HS-5 (cell line): ENCODE measurements at regions not wholly inside any gene's neighbourhood (a gene's known extent, or its start where the extent isn't known, plus 50 kb on each side); places are given as distances from the start of the nearest gene placed in this dataset.
A peak's percentile ranks its signal among the peaks of the same experiment; 100 is the strongest.
"Not testable (repeated sequence)": the region's sequence is repeated elsewhere in the genome, so short reads cannot be mapped to it uniquely, and the experiment has no call there.

ENCODE experiments used
- DNase-seq: peaks from one replicate; pipeline ENCODE4 v3.0.0-alpha.2; 2012; ENCODE audit warnings: low read depth

DNA sequence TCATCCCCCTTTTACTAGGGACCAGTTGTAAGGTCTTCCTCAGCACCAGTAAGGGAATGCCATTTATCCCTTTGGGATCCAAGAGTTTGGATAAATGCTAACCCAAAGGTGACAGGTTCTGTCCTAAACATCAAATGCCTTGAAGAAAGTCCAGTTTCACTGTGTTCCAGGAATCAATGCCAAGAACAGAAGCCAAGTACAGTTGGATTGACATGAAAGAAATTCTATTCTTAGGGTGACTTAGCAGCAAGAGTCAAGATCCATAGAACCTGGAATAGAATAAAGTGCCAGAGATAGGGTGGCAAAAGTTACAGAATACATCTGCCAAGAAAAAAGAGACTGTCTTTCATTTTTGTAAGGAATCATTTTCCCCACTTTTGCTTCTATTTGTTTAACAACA is 94.9 kb upstream of the ADAMTS5 start:
- DNase-seq, result no peak

DNA sequence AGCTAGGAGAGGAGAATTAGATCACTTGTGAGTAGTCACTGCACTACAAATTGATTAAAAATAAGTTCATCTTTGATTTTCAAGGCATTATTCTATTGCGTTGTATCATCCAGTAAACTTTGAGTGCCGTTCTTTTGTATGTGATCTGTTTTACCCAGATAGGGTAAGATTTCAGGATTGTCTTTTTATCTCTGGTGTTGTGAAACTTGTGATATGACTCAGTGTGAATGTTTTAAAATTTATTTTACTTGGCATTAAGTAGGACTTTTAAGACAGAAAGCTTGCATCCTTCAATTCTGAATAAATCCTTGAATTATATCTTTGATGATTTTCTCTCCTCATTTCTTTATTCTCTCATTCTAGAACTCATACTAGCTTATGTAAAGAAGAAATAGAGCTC is 93.3 kb upstream of the ADAMTS5 start:
- no peak for DNase-seq

DNA sequence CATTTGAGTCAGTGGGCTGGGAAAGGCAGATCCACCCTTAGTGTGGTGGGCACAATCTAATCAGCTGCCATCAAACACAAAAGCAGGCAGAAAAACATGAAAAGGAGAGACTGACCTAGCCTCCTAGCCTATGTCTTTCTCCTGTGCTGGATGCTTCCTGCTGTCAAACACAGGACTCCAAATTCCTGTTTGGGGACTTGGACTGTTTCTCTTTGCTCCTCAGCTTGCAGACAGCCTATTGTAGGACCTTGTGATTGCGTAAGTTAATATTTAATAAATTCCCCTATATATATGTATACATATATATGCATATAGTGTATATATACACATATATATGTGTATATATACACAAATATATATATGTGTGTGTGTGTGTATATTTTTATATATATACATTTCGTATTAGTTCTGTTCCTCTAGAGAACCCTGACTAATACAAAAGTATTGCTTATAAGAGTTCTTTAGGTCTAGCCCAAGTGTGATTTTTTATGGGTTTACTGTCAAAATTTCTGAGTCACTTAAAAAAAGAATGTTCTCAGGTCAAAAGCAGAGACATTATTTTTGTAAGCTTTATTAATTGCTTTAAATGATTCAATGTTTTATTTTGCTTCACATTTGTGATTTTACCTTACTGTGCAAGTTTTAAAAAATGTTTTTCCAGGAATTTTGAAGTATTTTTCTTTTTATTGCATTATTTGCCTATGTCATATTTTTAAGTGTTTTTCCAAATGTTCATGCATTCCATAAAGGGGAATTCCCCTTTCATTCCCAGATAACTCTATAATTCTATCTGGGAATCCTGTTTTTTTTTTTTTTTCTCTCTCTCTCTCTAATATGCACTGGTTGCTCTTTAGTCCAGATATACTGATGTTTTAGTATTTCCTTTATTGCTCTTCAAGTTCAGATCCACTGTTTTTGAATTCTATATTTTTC is 92.1 kb upstream of the ADAMTS5 start:
- DNase-seq, result no peak

DNA sequence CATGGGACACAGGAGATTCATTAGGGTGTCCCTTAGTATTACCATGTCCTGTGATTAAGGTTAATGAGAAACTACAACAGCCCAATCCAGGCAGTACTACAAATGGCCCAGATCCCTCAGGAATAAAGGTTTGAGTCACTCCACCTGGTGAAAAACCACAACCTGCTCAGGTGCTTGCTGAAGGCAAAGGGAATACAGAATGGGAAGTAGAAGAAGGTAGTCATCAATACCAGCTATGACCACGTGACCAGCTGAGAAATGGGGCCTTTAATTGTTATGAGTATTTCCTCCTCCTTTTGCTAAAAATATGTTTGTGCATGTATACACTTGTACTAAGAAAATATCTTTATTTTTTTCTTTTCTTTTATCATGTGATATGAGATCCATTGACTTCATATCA is 91.1 kb upstream of the ADAMTS5 start:
- no peak for DNase-seq

GRCh38 chr21:27047658-27048314 is 80.9 kb upstream of the ADAMTS5 start:
- DNase-seq, result peak; percentile 42

- DNase-seq, result no peak
Observed at GRCh38 chr21:27047283-27047657, 80.4 kb upstream of the ADAMTS5 start.

DNA sequence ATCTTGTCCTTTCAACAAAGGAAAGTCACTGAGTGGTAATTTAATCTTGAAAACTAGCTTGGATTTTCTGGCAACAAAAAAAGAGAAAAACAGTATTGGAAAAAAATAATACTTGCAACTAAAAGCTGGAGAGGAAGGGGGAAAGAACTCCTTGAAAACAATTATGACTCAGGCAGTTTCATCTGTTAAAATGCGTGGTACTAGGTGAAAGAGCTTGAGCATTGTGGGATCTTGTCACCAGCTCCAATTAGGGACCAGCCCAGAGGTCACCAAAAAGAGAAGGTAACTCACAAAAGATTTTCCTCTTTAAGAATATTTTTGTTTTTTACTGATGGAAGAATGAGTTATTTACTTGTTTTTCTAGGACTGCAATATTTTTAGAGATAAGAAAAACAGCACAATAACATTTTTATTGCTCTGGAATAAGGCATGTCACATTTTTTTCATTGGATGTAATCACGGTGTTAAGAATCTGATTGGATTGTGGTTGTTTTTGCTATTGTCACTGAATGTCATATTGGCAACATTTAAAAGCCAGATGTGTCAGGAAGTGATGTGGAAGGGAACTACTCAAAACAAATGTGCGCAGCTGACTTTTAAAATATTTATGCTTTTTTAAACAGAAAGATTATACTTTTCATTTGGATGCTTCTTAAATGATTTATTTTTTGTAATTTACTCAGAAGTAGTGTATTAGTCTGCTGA is 78.5 kb upstream of the ADAMTS5 start:
- no peak for DNase-seq

GRCh38 chr21:27043377-27043776 is 76.5 kb upstream of the ADAMTS5 start:
- DNase-seq, result no peak

- DNase-seq, result no peak
Observed at GRCh38 chr21:27040738-27041469, 74.0 kb upstream of the ADAMTS5 start.

DNA sequence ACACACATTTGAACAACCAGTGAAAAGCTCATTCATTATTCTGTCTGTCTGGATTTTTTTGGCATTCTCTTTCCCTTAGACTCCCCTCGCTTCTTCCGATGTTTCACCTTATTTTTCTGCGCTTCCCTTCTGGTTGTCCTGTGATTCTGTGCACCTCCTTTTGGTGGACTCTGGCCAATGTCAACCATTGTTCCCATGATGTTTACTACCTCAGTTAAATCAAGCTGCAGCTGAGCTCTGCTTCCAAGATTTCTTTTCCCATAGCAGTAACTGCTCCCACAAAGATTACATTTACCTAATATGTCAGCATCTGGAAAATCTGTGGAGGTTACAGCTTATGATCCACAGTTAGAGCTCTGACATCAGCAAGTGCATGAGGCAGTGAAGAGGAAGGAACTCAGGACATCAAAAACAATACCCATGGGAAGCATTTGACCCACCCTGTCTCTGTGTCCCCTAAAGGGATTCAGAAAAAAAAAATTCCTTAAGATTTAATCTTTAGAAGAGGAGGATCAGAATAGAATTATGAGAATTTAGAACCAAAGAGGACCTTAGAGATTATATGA is 69.9 kb upstream of the ADAMTS5 start:
- DNase-seq, result no peak

- DNase-seq, result no peak
Observed at GRCh38 chr21:27035791-27036190, 68.9 kb upstream of the ADAMTS5 start.

GRCh38 chr21:27034796-27035195 is 67.9 kb upstream of the ADAMTS5 start:
- no peak for DNase-seq

DNA sequence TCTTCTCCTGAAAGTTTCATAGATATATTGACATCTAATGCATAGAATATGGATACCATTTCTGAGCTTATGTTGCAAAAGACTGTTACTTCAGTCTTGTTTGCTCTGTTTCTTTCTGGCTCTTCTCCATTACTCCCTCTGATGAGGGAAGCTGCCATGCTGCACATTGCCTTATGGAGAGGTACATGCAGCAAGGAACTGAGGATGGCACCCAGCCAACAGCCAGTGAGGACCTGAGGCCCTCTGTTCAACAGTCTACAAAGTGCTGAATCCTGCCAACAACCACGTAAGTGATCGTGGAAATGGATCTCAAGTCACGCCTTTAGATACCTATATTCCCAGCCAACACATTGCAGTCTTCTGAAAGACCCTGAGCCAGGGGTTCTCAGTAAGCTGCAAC is 66.6 kb upstream of the ADAMTS5 start:
- DNase-seq, result no peak

DNA sequence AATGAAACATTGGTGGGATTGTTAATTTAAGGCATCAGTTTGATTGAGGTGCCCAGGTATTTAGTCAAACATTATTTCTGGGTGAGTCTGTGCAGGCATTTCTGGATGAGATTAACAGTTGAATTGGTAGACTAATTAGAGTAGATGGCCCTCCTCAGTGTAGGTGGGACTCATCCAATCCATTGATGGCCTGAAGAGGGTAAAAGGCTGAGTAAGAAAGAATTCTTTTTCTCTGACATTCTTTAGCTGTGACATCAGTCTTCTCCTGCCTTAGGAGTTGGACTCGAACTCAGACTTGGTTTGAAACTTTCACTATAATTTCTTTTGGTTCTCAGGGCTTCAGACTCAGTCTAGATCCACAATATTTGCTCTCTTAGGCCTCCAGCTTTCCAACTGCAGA is 59.6 kb upstream of the ADAMTS5 start:
- no peak for DNase-seq

GRCh38 chr21:27025708-27026107 is 58.8 kb upstream of the ADAMTS5 start:
- DNase-seq, result not testable (repeated sequence)

- no peak for DNase-seq
Observed at GRCh38 chr21:27024971-27025370, 58.1 kb upstream of the ADAMTS5 start.

DNA sequence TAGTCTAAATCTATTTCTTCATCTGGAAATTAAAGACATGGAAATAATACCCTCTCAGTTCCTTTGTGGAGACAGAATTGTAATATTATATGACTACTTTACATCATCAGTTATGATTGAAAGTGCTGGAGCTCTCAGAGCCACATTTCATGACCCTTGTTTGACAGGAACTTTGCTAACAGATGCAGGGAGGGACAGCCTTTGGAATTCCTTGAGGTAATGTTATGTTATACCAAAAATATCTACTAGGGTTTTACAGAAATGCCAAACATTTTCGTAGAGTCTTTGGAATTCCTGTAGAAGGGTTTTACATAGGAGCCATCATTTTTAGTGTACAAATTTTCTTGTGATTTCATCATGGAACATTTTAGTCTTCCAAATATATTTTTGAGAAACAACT is 57.4 kb upstream of the ADAMTS5 start:
- DNase-seq, result no peak

- DNase-seq, result no peak
Observed at GRCh38 chr21:27023186-27023585, 56.3 kb upstream of the ADAMTS5 start.

DNA sequence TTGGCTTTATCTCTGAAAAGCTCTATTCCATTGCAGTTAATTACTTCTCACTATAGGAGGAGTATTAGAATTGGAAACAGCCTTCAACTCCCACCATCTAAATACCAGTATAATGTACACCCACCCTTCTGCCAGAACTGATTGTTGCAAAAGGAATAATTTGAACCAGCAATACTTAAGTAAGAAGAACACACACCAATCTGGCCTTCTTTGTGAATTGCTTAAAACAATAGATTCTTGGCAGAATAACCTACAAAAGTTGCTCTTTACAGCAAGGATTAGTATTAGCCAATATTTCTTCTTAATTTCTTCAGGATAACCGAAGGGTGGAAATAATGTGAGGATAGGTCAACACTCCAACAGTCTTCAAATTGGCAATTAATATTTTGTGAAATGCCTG is 54.9 kb upstream of the ADAMTS5 start:
- no peak for DNase-seq

GRCh38 chr21:27021046-27021445 is 54.2 kb upstream of the ADAMTS5 start:
- DNase-seq, result no peak

DNA sequence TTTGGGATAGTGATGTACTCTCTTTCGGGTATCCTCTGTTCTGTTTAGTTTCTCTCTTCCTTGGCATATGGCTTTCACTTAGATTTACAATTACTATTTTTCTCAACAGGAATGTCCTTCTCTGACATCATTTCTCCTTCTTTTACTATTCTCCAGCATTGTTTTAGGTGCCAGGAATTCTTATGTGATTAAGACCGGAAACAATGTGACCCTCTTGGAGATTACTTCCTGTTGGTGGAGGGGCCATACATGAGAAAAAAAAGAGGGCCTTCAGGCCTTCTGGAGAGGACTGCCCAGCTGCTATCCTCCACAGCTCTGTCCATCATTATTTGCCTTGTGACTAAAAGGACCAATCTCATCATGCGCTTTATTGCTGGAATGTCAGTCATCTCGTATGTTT is 50.4 kb upstream of the ADAMTS5 start:
- DNase-seq, result no peak
